B cell (primary cell): ENCODE measurements at regions not wholly inside any gene's neighbourhood (a gene's known extent, or its start where the extent isn't known, plus 50 kb on each side); places are given as distances from the start of the nearest gene placed in this dataset.

Experiments
- ATAC-seq: fragments of 200-7000 bp; cut with Tn5 transposase; one replicate; pipeline ENCODE4 v1.10.0; 2021; ENCODE audit warnings: low read depth, mild to moderate bottlenecking, moderate number of reproducible peaks, moderate library complexity
- CTCF ChIA-PET: fragments of 350-600 bp; sonication (Branson Sonifier 250); formaldehyde crosslinking; loops from one replicate; lab custom pipeline; 2021; ENCODE audit warnings: antibody characterized with exemption, inconsistent platforms; lab: Charles Lee
- POLR2A ChIA-PET: fragments of 350-600 bp; sonication (Branson Sonifier 250); formaldehyde crosslinking; loops from one replicate; lab custom pipeline; 2021; ENCODE audit warnings: antibody characterized with exemption; lab: Charles Lee
- DNase-seq: peaks from one replicate; pipeline ENCODE4 v3.0.0; 2013
- H2AFZ ChIP-seq: 2 replicates; pipeline ENCODE4 v1.6.1; 2012; ENCODE audit warnings: mild to moderate bottlenecking, low read depth, low read length; ENCODE audit not compliant: insufficient read depth, poor library complexity, severe bottlenecking
- H3K27ac ChIP-seq, 2 donors: 1 replicate in 1 of 2; 2 replicates in 1 of 2; pipeline ENCODE4 v1.5.1; 2012 to 2013; ENCODE audit warnings: low read length in 2 of 2, mild to moderate bottlenecking in 2 of 2, moderate library complexity in 1 of 2
- H3K27me3 ChIP-seq, 4 experiments: fragments of 200-600 bp in 1 of 4; sonication (generic) in 1 of 4; replicated peaks in 1 of 4; 1 replicate in 2 of 4; 2 replicates in 2 of 4; pipeline versions ENCODE4 v1.6.1 to v1.7.0; 2013 to 2016; ENCODE audit warnings: low read length in 3 of 4, mild to moderate bottlenecking in 2 of 4, mixed read lengths in 1 of 4, moderate library complexity in 1 of 4; ENCODE audit not compliant: insufficient read depth in 4 of 4, control insufficient read depth in 3 of 4; ENCODE audit errors: control extremely low read depth in 1 of 4
- H3K36me3 ChIP-seq, 2 experiments: replicated peaks in 1 of 2; 1 replicate in 1 of 2; 2 replicates in 1 of 2; pipeline versions ENCODE4 v1.6.1 to v1.7.1; 2013; ENCODE audit warnings: low read length in 1 of 2; ENCODE audit not compliant: insufficient read depth in 2 of 2, control insufficient read depth in 1 of 2; ENCODE audit errors: control extremely low read depth in 1 of 2, extremely low read depth in 1 of 2
- H3K4me1 ChIP-seq, 2 donors: fragments of 200-600 bp in 1 of 2; sonication (generic) in 1 of 2; 1 replicate in 1 of 2; 2 replicates in 1 of 2; pipeline versions ENCODE4 v1.5.1 to v1.6.1; 2013 to 2017; ENCODE audit warnings: low read length in 2 of 2; ENCODE audit not compliant: control insufficient read depth in 2 of 2, insufficient read depth in 2 of 2
- H3K4me2 ChIP-seq: replicated peaks from 2 replicates; pipeline ENCODE3; 2012; ENCODE audit warnings: mild to moderate bottlenecking, low read depth, low read length; ENCODE audit not compliant: poor library complexity, severe bottlenecking
- H3K4me3 ChIP-seq, 5 experiments: fragments of 200-600 bp in 1 of 5; sonication (generic) in 1 of 5; 1 replicate in 3 of 5; 2 replicates in 2 of 5; pipeline versions ENCODE4 v1.5.1 to v1.7.0; 2011 to 2016; ENCODE audit warnings: low read length in 4 of 5, mild to moderate bottlenecking in 4 of 5, low read depth in 2 of 5, control low read depth in 1 of 5, moderate library complexity in 1 of 5; ENCODE audit not compliant: insufficient read depth in 1 of 5; ENCODE audit errors: control extremely low read depth in 1 of 5, extremely low read depth in 1 of 5
- H3K79me2 ChIP-seq: fragments of 200-600 bp; sonication (generic); one replicate; pipeline ENCODE4 v1.6.0; 2016; ENCODE audit warnings: low read length; ENCODE audit not compliant: control insufficient read depth, insufficient read depth
- H3K9ac ChIP-seq: fragments of 200-600 bp; sonication (generic); 2 replicates; pipeline ENCODE4 v1.6.1; 2017; ENCODE audit warnings: mild to moderate bottlenecking, low read length, moderate library complexity
- H3K9me3 ChIP-seq, 3 donors: one replicate each; pipeline versions ENCODE4 v1.6.1 to v1.7.1; 2013; ENCODE audit warnings: low read length in 2 of 3; ENCODE audit not compliant: control insufficient read depth in 2 of 3, insufficient read depth in 1 of 3; ENCODE audit errors: control extremely low read depth in 1 of 3
- H4K20me1 ChIP-seq: 2 replicates; pipeline ENCODE4 v1.6.0; 2012; ENCODE audit warnings: mild to moderate bottlenecking, low read length; ENCODE audit not compliant: insufficient read depth, control insufficient read depth, poor library complexity, severe bottlenecking
- H3K27ac Mint-ChIP-seq: one replicate; pipeline ENCODE4 v1.8.0; 2021; ENCODE audit warnings: mixed read lengths
- H3K27me3 Mint-ChIP-seq: one replicate; pipeline ENCODE4 v1.8.0; 2021; ENCODE audit warnings: mixed read lengths
- H3K4me1 Mint-ChIP-seq: one replicate; pipeline ENCODE4 v1.8.0; 2021; ENCODE audit warnings: mixed read lengths
- H3K4me3 Mint-ChIP-seq: one replicate; pipeline ENCODE4 v1.8.0; 2021; ENCODE audit warnings: mixed read lengths
- H3K9me3 Mint-ChIP-seq: one replicate; pipeline ENCODE4 v1.8.0; 2022; ENCODE audit warnings: mixed read lengths; ENCODE audit not compliant: insufficient read depth
- EZH2 ChIP-seq: IDR thresholded peaks from 2 replicates; pipeline ENCODE4 v1.6.1; 2012; ENCODE audit warnings: borderline replicate concordance, low read depth, mild to moderate bottlenecking, moderate library complexity, low read length; ENCODE audit not compliant: insufficient read depth, poor library complexity, severe bottlenecking
- WGBS: methylation state at CpG from one replicate; pipeline ENCODE4 v1.1.5; 2013; ENCODE audit warnings: missing lambda C conversion rate; ENCODE audit not compliant: insufficient coverage; 5-methylcytosine and 5-hydroxymethylcytosine counted together
- intact Hi-C: fragments of 100-400 bp; cut with micrococcal nuclease; formaldehyde crosslinking; loops from one replicate; pipeline ENCODE4 v1.10.0; 2022
- TF ChIP-seq, protein P1 (sequence below): fragments of 200-600 bp; IDR thresholded peaks from one replicate; pipeline ENCODE4 v1.8.0; 2022; ENCODE audit warnings: antibody characterized with exemption, mild to moderate bottlenecking

DNA sequence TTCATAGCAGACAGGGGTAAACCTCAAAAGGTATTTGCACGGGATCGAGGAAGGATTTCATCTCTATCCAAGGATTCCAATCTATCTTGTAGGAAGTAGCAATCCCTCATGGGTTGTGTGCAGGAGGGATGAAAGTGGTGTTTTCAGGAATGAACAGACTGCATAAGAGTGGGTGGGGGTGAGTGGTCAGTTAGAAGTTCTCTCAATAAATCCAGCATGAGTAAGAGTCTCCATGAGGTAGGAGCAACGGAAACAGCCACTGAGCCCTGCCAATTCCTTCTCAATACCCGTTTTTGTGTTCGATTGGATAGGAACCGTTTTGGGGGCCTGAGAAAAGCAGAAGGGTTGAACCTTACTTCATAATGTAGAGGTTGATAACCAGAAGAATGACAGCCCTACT lies 375.6 kb downstream of the SOX9 start:
- no peak for TF ChIP-seq EZH2
- TF ChIP-seq, protein P1, sequence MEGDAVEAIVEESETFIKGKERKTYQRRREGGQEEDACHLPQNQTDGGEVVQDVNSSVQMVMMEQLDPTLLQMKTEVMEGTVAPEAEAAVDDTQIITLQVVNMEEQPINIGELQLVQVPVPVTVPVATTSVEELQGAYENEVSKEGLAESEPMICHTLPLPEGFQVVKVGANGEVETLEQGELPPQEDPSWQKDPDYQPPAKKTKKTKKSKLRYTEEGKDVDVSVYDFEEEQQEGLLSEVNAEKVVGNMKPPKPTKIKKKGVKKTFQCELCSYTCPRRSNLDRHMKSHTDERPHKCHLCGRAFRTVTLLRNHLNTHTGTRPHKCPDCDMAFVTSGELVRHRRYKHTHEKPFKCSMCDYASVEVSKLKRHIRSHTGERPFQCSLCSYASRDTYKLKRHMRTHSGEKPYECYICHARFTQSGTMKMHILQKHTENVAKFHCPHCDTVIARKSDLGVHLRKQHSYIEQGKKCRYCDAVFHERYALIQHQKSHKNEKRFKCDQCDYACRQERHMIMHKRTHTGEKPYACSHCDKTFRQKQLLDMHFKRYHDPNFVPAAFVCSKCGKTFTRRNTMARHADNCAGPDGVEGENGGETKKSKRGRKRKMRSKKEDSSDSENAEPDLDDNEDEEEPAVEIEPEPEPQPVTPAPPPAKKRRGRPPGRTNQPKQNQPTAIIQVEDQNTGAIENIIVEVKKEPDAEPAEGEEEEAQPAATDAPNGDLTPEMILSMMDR, result no peak
- Mint-ChIP-seq H3K27ac (no peak overlapping the region), H3K4me1 (no peaks in the 10 kb centered on the region), H3K4me3 (no peak overlapping the region), H3K27me3 (peaks cover 4% of the 10 kb centered on the region), H3K9me3 (no peaks in the 10 kb centered on the region)
- no peak for DNase-seq
- H3K27ac ChIP-seq, result no peak overlapping the region
- H2AFZ ChIP-seq, result no peak overlapping the region
- ChIA-PET POLR2A (no interaction called here), CTCF (no interaction called here)
- intact Hi-C loops, result no loop called here
- H3K4me2 ChIP-seq, result no peak overlapping the region
- H3K27me3 ChIP-seq, result peaks cover 0 to 3% (median 0%) of the 10 kb centered on the region in 4 experiments
- no peaks in the 10 kb centered on the region for H3K79me2 ChIP-seq
- no peak overlapping the region for H3K9ac ChIP-seq
- H3K36me3 ChIP-seq, result no peaks in the 10 kb centered on the region
- no peak for ATAC-seq
- H3K4me3 ChIP-seq, result no peak overlapping the region
- no peaks in the 10 kb centered on the region for H4K20me1 ChIP-seq
- 67% methylated on average over 2 of the region's 6 CpGs for WGBS
- H3K9me3 ChIP-seq, result peaks cover 0 to 8% (median 0%) of the 10 kb centered on the region in 3 donors
- H3K4me1 ChIP-seq, result no peaks in the 10 kb centered on the region

DNA sequence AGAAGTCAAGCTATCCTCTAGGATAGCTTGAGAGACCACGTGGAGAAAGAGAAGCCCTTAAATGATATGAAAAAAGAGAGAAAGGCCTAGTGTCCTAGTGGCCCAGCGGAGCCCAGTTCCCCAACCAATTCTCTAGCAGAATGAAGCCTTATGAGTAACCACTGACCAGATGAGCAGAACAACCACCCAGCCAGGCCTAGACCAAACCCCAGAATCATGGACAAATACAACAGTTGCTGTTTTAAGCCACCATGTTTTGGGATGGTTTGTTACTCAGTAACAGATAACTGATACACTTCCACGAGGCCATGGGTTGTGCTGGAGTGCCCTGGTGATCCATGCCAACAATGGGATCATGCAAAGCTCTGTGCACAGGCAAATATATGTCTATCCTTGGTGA lies 377.1 kb downstream of the SOX9 start:
- Histone ChIP-seq H3K4me2 (no peak overlapping the region), H3K4me1 (no peaks in the 10 kb centered on the region), H3K27ac (no peak overlapping the region), H3K4me3 (no peak overlapping the region), H3K9me3 (peaks cover 0 to 6% (median 0%) of the 10 kb centered on the region in 3 donors), H3K27me3 (peaks cover 0 to 3% (median 0%) of the 10 kb centered on the region in 4 experiments), H3K9ac (no peak overlapping the region), H2AFZ (no peak overlapping the region), H4K20me1 (no peaks in the 10 kb centered on the region), H3K79me2 (no peaks in the 10 kb centered on the region), H3K36me3 (no peaks in the 10 kb centered on the region)
- ChIA-PET CTCF (no interaction called here), POLR2A (no interaction called here)
- WGBS, result no CpG with 5 or more reads among the region's 3 CpGs
- intact Hi-C loops, result no loop called here
- no peak overlapping the region for H3K4me3 Mint-ChIP-seq
- H3K27ac Mint-ChIP-seq, result no peak overlapping the region
- TF ChIP-seq EZH2, result no peak
- TF ChIP-seq, protein P1, result no peak
- DNase-seq (no peak), ATAC-seq (no peak)
- no peaks in the 10 kb centered on the region for H3K9me3 Mint-ChIP-seq
- no peaks in the 10 kb centered on the region for H3K4me1 Mint-ChIP-seq
- peaks cover 4% of the 10 kb centered on the region for H3K27me3 Mint-ChIP-seq
